ENCODE measurements at regions not wholly inside any gene's neighbourhood (a gene's known extent, or its start where the extent isn't known, plus 50 kb on each side); places are given as distances from the start of the nearest gene placed in this dataset.

- H3K36me3 ChIP-seq = no peaks in the 10 kb centered on the region
- in situ Hi-C loops (cut with MboI; ENCODE audit: low sequenced_read_pairs in 4 of 4) = no loop called here
- ATAC-seq (no peak), DNase-seq (no peak)
- H3K4me3 ChIP-seq = no peak overlapping the region
- no peaks in the 10 kb centered on the region for H3K9me3 ChIP-seq
- TF ChIP-seq CTCF (IDR thresholded peaks at IDR 0.05 in 4 of 5, conservative IDR thresholded peaks at IDR 0.05 in 1 of 5) (no peak), POLR2A (IDR thresholded peaks at IDR 0.05) (no peak)
- no peaks in the 10 kb centered on the region for H3K4me1 ChIP-seq
- intact Hi-C loops (cut with DNase I; ENCODE audit: low total_unique reads) = no loop called here
- H3K27me3 ChIP-seq = no peaks in the 10 kb centered on the region
- H3K27ac ChIP-seq = no peak overlapping the region
Observed at GRCh38 chr5:125536095-125536494, 789.7 kb upstream of the ZNF608 start.

- TF ChIP-seq POLR2A (IDR thresholded peaks at IDR 0.05) (no peak), CTCF (IDR thresholded peaks at IDR 0.05 in 4 of 5, conservative IDR thresholded peaks at IDR 0.05 in 1 of 5) (no peak)
- DNase-seq (no peak), ATAC-seq (no peak)
- no peak overlapping the region for H3K27ac ChIP-seq
- no peaks in the 10 kb centered on the region for H3K27me3 ChIP-seq
- in situ Hi-C loops (cut with MboI; ENCODE audit: low sequenced_read_pairs in 4 of 4) = no loop called here
- intact Hi-C loops (cut with DNase I; ENCODE audit: low total_unique reads) = no loop called here
- H3K4me3 ChIP-seq = no peak overlapping the region
- no peaks in the 10 kb centered on the region for H3K36me3 ChIP-seq
- H3K9me3 ChIP-seq = no peaks in the 10 kb centered on the region
- H3K4me1 ChIP-seq = no peaks in the 10 kb centered on the region
Observed at GRCh38 chr5:125536582-125536981, 790.1 kb upstream of the ZNF608 start.

GRCh38 chr5:125537661-125538060 is 791.2 kb upstream of the ZNF608 start:
- in situ Hi-C loops (cut with MboI; ENCODE audit: low sequenced_read_pairs in 4 of 4) (no loop called here), intact Hi-C loops (cut with DNase I; ENCODE audit: low total_unique reads) (no loop called here)
- no peak overlapping the region for H3K27ac ChIP-seq
- TF ChIP-seq CTCF (IDR thresholded peaks at IDR 0.05 in 4 of 5, conservative IDR thresholded peaks at IDR 0.05 in 1 of 5) (no peak), POLR2A (IDR thresholded peaks at IDR 0.05) (no peak)
- H3K4me3 ChIP-seq = no peak overlapping the region
- no peaks in the 10 kb centered on the region for H3K36me3 ChIP-seq
- no peaks in the 10 kb centered on the region for H3K9me3 ChIP-seq
- no peaks in the 10 kb centered on the region for H3K27me3 ChIP-seq
- no peak for DNase-seq
- no peak for ATAC-seq
- no peaks in the 10 kb centered on the region for H3K4me1 ChIP-seq

GRCh38 chr5:125538469-125538868 is 792.0 kb upstream of the ZNF608 start:
- intact Hi-C loops (cut with DNase I; ENCODE audit: low total_unique reads) (no loop called here), in situ Hi-C loops (cut with MboI; ENCODE audit: low sequenced_read_pairs in 4 of 4) (no loop called here)
- ATAC-seq = no peak

More at GRCh38 chr5:125538469-125538868, 792.0 kb upstream of the ZNF608 start:
- DNase-seq = no peak
- TF ChIP-seq CTCF (IDR thresholded peaks at IDR 0.05 in 4 of 5, conservative IDR thresholded peaks at IDR 0.05 in 1 of 5) = no peak
- TF ChIP-seq POLR2A (IDR thresholded peaks at IDR 0.05) = no peak
- H3K4me1 ChIP-seq = no peaks in the 10 kb centered on the region
- no peaks in the 10 kb centered on the region for H3K27me3 ChIP-seq
- no peaks in the 10 kb centered on the region for H3K9me3 ChIP-seq
- H3K36me3 ChIP-seq = no peaks in the 10 kb centered on the region
- no peak overlapping the region for H3K4me3 ChIP-seq
- H3K27ac ChIP-seq = no peak overlapping the region

All from gastrocnemius medialis (tissue), 4 donors.